SK-N-SH treated with all-trans-retinoic acid at 6 μM for 48 hours (cell line): ENCODE measurements at regions not wholly inside any gene's neighbourhood (a gene's known extent, or its start where the extent isn't known, plus 50 kb on each side); places are given as distances from the start of the nearest gene placed in this dataset.

ENCODE experiments used
- ATAC-seq: fragments of 200-7000 bp; cut with Tn5 transposase; 3 replicates; pipeline ENCODE4 v1.9.1; 2020; ENCODE audit warnings: mild to moderate bottlenecking, moderate library complexity
- ARNTL ChIP-seq: fragments of 450-650 bp; formaldehyde crosslinking; IDR thresholded peaks from 2 replicates; pipeline ENCODE4 v1.5.0; 2020; ENCODE audit warnings: low read depth, mild to moderate bottlenecking, moderate library complexity, borderline replicate concordance
- CSDC2 ChIP-seq: fragments of 250-450 bp; sonication (Bioruptor Pico); IDR thresholded peaks from 2 replicates; pipeline ENCODE4 v1.5.0; 2020; ENCODE audit warnings: mild to moderate bottlenecking, moderate library complexity
- ESRRG ChIP-seq: fragments of 250-450 bp; sonication (Bioruptor Pico); IDR thresholded peaks from 2 replicates; pipeline ENCODE4 v1.6.1; 2021; ENCODE audit warnings: mild to moderate bottlenecking
- GLIS3 ChIP-seq: fragments of 250-450 bp; sonication (Bioruptor Pico); IDR thresholded peaks from 2 replicates; pipeline ENCODE4 v1.5.0; 2020; ENCODE audit warnings: mild to moderate bottlenecking, moderate library complexity
- ISL1 ChIP-seq: fragments of 250-450 bp; sonication (Bioruptor Pico); IDR thresholded peaks from 2 replicates; pipeline ENCODE4 v2.1.2; 2022; ENCODE audit warnings: mild to moderate bottlenecking, moderate library complexity
- OSR1 ChIP-seq: fragments of 250-450 bp; sonication (Bioruptor Pico); IDR thresholded peaks from 2 replicates; pipeline ENCODE4 v1.8.0; 2022; ENCODE audit warnings: moderate library complexity, mild to moderate bottlenecking, inconsistent platforms
- PATZ1 ChIP-seq: fragments of 250-450 bp; sonication (Bioruptor Pico); IDR thresholded peaks from 2 replicates; pipeline ENCODE4 v1.8.0; 2020; ENCODE audit warnings: mild to moderate bottlenecking, moderate library complexity, borderline replicate concordance
- PPARA ChIP-seq: fragments of 250-450 bp; sonication (Bioruptor Pico); IDR thresholded peaks from 2 replicates; pipeline ENCODE4 v1.5.0; 2020; ENCODE audit warnings: mild to moderate bottlenecking, borderline replicate concordance
- RARB ChIP-seq: fragments of 250-450 bp; sonication (Bioruptor Pico); IDR thresholded peaks from 2 replicates; pipeline ENCODE4 v1.8.0; 2021; ENCODE audit warnings: mild to moderate bottlenecking, moderate library complexity
- SNAI2 ChIP-seq: fragments of 250-450 bp; sonication (Bioruptor Pico); IDR thresholded peaks from 2 replicates; pipeline ENCODE4 v1.5.0; 2020; ENCODE audit warnings: mild to moderate bottlenecking, moderate library complexity
- TCF4 ChIP-seq: fragments of 250-450 bp; sonication (Bioruptor Pico); IDR thresholded peaks from 2 replicates; pipeline ENCODE4 v1.8.0; 2021; ENCODE audit warnings: mild to moderate bottlenecking, moderate library complexity, borderline replicate concordance
- TOX ChIP-seq: fragments of 250-450 bp; sonication (Bioruptor Pico); IDR thresholded peaks from 2 replicates; pipeline ENCODE4 v1.8.0; 2021; ENCODE audit warnings: mild to moderate bottlenecking, moderate library complexity, borderline replicate concordance
- ZC3H10 ChIP-seq: fragments of 250-450 bp; sonication (Bioruptor Pico); IDR thresholded peaks from 2 replicates; pipeline ENCODE4 v1.5.1; 2021; ENCODE audit warnings: mild to moderate bottlenecking, moderate library complexity
- ZFP3 ChIP-seq: fragments of 250-450 bp; sonication (Bioruptor Pico); IDR thresholded peaks from 2 replicates; pipeline ENCODE4 v1.5.0; 2020; ENCODE audit warnings: mild to moderate bottlenecking, moderate library complexity
- ZFP30 ChIP-seq: fragments of 450-650 bp; formaldehyde crosslinking; IDR thresholded peaks from 2 replicates; pipeline ENCODE4 v1.5.0; 2022; ENCODE audit warnings: mild to moderate bottlenecking, moderate library complexity
- TF ChIP-seq, protein P1 (sequence below): fragments of 250-450 bp; sonication (Bioruptor Pico); IDR thresholded peaks from 2 replicates; pipeline ENCODE4 v1.5.1; 2020; ENCODE audit warnings: low read depth, mild to moderate bottlenecking, moderate library complexity
- TF ChIP-seq, protein P2 (sequence below): fragments of 250-450 bp; sonication (Bioruptor Pico); IDR thresholded peaks from 2 replicates; pipeline ENCODE4 v1.8.0; 2021; ENCODE audit warnings: low read depth, mild to moderate bottlenecking, moderate library complexity, borderline replicate concordance
- TF ChIP-seq, protein P3 (sequence below): fragments of 250-450 bp; sonication (Bioruptor Pico); IDR thresholded peaks from 2 replicates; pipeline ENCODE4 v1.5.0; 2020; ENCODE audit warnings: mild to moderate bottlenecking, moderate library complexity
- TF ChIP-seq, protein P4 (sequence below): fragments of 250-450 bp; sonication (Bioruptor Pico); IDR thresholded peaks from 2 replicates; pipeline ENCODE4 v1.5.1; 2021; ENCODE audit warnings: mild to moderate bottlenecking, moderate library complexity

GRCh38 chr9:29822458-29822857, 2249.2 kb upstream of the C9orf72 start (continued):
- TF ChIP-seq, protein P1, sequence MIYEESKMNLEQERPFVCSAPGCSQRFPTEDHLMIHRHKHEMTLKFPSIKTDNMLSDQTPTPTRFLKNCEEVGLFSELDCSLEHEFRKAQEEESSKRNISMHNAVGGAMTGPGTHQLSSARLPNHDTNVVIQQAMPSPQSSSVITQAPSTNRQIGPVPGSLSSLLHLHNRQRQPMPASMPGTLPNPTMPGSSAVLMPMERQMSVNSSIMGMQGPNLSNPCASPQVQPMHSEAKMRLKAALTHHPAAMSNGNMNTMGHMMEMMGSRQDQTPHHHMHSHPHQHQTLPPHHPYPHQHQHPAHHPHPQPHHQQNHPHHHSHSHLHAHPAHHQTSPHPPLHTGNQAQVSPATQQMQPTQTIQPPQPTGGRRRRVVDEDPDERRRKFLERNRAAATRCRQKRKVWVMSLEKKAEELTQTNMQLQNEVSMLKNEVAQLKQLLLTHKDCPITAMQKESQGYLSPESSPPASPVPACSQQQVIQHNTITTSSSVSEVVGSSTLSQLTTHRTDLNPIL (CRISPR knock-in tag): no peak
- no peak for TF ChIP-seq ESRRG (CRISPR knock-in tag)
- TF ChIP-seq ISL1 (CRISPR knock-in tag): no peak

GRCh38 chr9:29826421-29826820, 2253.1 kb upstream of the C9orf72 start:
- ATAC-seq: no peak
- TF ChIP-seq, protein P2, sequence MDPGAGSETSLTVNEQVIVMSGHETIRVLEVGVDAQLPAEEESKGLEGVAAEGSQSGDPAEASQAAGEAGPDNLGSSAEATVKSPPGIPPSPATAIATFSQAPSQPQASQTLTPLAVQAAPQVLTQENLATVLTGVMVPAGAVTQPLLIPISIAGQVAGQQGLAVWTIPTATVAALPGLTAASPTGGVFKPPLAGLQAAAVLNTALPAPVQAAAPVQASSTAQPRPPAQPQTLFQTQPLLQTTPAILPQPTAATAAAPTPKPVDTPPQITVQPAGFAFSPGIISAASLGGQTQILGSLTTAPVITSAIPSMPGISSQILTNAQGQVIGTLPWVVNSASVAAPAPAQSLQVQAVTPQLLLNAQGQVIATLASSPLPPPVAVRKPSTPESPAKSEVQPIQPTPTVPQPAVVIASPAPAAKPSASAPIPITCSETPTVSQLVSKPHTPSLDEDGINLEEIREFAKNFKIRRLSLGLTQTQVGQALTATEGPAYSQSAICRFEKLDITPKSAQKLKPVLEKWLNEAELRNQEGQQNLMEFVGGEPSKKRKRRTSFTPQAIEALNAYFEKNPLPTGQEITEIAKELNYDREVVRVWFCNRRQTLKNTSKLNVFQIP: no peak
- TF ChIP-seq OSR1 (CRISPR knock-in tag): no peak
- no peak for TF ChIP-seq ESRRG (CRISPR knock-in tag)
- TF ChIP-seq, protein P3, sequence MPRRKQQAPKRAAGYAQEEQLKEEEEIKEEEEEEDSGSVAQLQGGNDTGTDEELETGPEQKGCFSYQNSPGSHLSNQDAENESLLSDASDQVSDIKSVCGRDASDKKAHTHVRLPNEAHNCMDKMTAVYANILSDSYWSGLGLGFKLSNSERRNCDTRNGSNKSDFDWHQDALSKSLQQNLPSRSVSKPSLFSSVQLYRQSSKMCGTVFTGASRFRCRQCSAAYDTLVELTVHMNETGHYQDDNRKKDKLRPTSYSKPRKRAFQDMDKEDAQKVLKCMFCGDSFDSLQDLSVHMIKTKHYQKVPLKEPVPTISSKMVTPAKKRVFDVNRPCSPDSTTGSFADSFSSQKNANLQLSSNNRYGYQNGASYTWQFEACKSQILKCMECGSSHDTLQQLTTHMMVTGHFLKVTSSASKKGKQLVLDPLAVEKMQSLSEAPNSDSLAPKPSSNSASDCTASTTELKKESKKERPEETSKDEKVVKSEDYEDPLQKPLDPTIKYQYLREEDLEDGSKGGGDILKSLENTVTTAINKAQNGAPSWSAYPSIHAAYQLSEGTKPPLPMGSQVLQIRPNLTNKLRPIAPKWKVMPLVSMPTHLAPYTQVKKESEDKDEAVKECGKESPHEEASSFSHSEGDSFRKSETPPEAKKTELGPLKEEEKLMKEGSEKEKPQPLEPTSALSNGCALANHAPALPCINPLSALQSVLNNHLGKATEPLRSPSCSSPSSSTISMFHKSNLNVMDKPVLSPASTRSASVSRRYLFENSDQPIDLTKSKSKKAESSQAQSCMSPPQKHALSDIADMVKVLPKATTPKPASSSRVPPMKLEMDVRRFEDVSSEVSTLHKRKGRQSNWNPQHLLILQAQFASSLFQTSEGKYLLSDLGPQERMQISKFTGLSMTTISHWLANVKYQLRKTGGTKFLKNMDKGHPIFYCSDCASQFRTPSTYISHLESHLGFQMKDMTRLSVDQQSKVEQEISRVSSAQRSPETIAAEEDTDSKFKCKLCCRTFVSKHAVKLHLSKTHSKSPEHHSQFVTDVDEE: no peak
- no peak for TF ChIP-seq CSDC2 (CRISPR knock-in tag)
- no peak for TF ChIP-seq SNAI2 (CRISPR knock-in tag)
- TF ChIP-seq RARB (CRISPR knock-in tag): no peak
- TF ChIP-seq ARNTL (CRISPR knock-in tag): no peak
- TF ChIP-seq PATZ1 (CRISPR knock-in tag): no peak

- TF ChIP-seq ZFP3 (CRISPR knock-in tag) (no peak), TCF4 (CRISPR knock-in tag) (no peak), GLIS3 (CRISPR knock-in tag) (no peak), ZC3H10 (CRISPR knock-in tag) (no peak), TOX (CRISPR knock-in tag) (no peak), ARNTL (CRISPR knock-in tag) (no peak), PPARA (CRISPR knock-in tag) (no peak), OSR1 (CRISPR knock-in tag) (no peak), ISL1 (CRISPR knock-in tag) (no peak), CSDC2 (CRISPR knock-in tag) (no peak), ESRRG (CRISPR knock-in tag) (no peak), RARB (CRISPR knock-in tag) (no peak), ZFP30 (CRISPR knock-in tag) (no peak), PATZ1 (CRISPR knock-in tag) (no peak)
- TF ChIP-seq, protein P2: no peak
- TF ChIP-seq, protein P1 (CRISPR knock-in tag): no peak
- TF ChIP-seq, protein P3: no peak
- TF ChIP-seq, protein P4, sequence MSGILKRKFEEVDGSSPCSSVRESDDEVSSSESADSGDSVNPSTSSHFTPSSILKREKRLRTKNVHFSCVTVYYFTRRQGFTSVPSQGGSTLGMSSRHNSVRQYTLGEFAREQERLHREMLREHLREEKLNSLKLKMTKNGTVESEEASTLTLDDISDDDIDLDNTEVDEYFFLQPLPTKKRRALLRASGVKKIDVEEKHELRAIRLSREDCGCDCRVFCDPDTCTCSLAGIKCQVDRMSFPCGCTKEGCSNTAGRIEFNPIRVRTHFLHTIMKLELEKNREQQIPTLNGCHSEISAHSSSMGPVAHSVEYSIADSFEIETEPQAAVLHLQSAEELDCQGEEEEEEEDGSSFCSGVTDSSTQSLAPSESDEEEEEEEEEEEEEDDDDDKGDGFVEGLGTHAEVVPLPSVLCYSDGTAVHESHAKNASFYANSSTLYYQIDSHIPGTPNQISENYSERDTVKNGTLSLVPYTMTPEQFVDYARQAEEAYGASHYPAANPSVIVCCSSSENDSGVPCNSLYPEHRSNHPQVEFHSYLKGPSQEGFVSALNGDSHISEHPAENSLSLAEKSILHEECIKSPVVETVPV (CRISPR knock-in tag): no peak
- ATAC-seq: peak; percentile 42; the same call in 1 of the 3 replicates
These were observed 2257.5 kb upstream of the C9orf72 start for GRCh38 chr9:29830821-29831220.
